ENCODE measurements at regions not wholly inside any gene's neighbourhood (a gene's known extent, or its start where the extent isn't known, plus 50 kb on each side); places are given as distances from the start of the nearest gene placed in this dataset.

GRCh38 chr5:124231802-124232201 lies 514.6 kb downstream of the ZNF608 start:
- no peak for DNase-seq (ENCODE audit: low spot score)

GRCh38 chr5:124231230-124231629 lies 515.2 kb downstream of the ZNF608 start:
- no peak for DNase-seq (ENCODE audit: low spot score)

GRCh38 chr5:124230456-124230855 lies 516.0 kb downstream of the ZNF608 start:
- no peak for DNase-seq (ENCODE audit: low spot score)

- DNase-seq (ENCODE audit: low spot score), result no peak
Observed at GRCh38 chr5:124229352-124229751, 517.1 kb downstream of the ZNF608 start.

GRCh38 chr5:124227914-124228313 lies 518.5 kb downstream of the ZNF608 start:
- no peak for DNase-seq (ENCODE audit: low spot score)

- no peak for DNase-seq (ENCODE audit: low spot score)
Observed at GRCh38 chr5:124220418-124220817, 526.0 kb downstream of the ZNF608 start.

- DNase-seq (ENCODE audit: low spot score), result no peak
Observed at GRCh38 chr5:124212934-124213333, 533.5 kb downstream of the ZNF608 start.

- no peak for DNase-seq (ENCODE audit: low spot score)
Observed at GRCh38 chr5:124210111-124210910, 536.1 kb downstream of the ZNF608 start.

- DNase-seq (ENCODE audit: low spot score), result no peak
Observed at GRCh38 chr5:124207118-124207517, 539.3 kb downstream of the ZNF608 start.

GRCh38 chr5:124206540-124206939 lies 539.9 kb downstream of the ZNF608 start:
- no peak for DNase-seq (ENCODE audit: low spot score)

GRCh38 chr5:124203303-124203702 lies 543.1 kb downstream of the ZNF608 start:
- no peak for DNase-seq (ENCODE audit: low spot score)

- DNase-seq (ENCODE audit: low spot score), result no peak
Observed at GRCh38 chr5:124200381-124200780, 546.1 kb downstream of the ZNF608 start.

GRCh38 chr5:124199893-124200292 lies 546.5 kb downstream of the ZNF608 start:
- DNase-seq (ENCODE audit: low spot score), result no peak

GRCh38 chr5:124195411-124195810 lies 551.0 kb downstream of the ZNF608 start:
- DNase-seq (ENCODE audit: low spot score), result no peak

- DNase-seq (ENCODE audit: low spot score), result no peak
Observed at GRCh38 chr5:124194282-124194681, 552.2 kb downstream of the ZNF608 start.

- DNase-seq (ENCODE audit: low spot score), result no peak
Observed at GRCh38 chr5:124193371-124193789, 553.1 kb downstream of the ZNF608 start.

GRCh38 chr5:124192716-124193115 lies 553.7 kb downstream of the ZNF608 start:
- DNase-seq (ENCODE audit: low spot score), result no peak

- no peak for DNase-seq (ENCODE audit: low spot score)
Observed at GRCh38 chr5:124185716-124186115, 560.7 kb downstream of the ZNF608 start.

- DNase-seq (ENCODE audit: low spot score), result no peak
Observed at GRCh38 chr5:124182133-124182532, 564.3 kb downstream of the ZNF608 start.

GRCh38 chr5:124180875-124181461 lies 565.5 kb downstream of the ZNF608 start:
- DNase-seq (ENCODE audit: low spot score), result no peak

GRCh38 chr5:124180299-124180874 lies 566.1 kb downstream of the ZNF608 start:
- DNase-seq (ENCODE audit: low spot score), result no peak

GRCh38 chr5:124179819-124180218 lies 566.6 kb downstream of the ZNF608 start:
- no peak for DNase-seq (ENCODE audit: low spot score)

- no peak for DNase-seq (ENCODE audit: low spot score)
Observed at GRCh38 chr5:124178050-124178449, 568.4 kb downstream of the ZNF608 start.

All from CD4-positive, alpha-beta T cell treated with Interleukin-2 at 100 ng/mL for 4 hours (primary cell).